CMK (cell line): ENCODE measurements at regions not wholly inside any gene's neighbourhood (a gene's known extent, or its start where the extent isn't known, plus 50 kb on each side); places are given as distances from the start of the nearest gene placed in this dataset.

ENCODE experiments used
- DNase-seq: peaks from one replicate; pipeline ENCODE4 v3.0.0-alpha.2; 2010; ENCODE audit warnings: low read depth

DNA sequence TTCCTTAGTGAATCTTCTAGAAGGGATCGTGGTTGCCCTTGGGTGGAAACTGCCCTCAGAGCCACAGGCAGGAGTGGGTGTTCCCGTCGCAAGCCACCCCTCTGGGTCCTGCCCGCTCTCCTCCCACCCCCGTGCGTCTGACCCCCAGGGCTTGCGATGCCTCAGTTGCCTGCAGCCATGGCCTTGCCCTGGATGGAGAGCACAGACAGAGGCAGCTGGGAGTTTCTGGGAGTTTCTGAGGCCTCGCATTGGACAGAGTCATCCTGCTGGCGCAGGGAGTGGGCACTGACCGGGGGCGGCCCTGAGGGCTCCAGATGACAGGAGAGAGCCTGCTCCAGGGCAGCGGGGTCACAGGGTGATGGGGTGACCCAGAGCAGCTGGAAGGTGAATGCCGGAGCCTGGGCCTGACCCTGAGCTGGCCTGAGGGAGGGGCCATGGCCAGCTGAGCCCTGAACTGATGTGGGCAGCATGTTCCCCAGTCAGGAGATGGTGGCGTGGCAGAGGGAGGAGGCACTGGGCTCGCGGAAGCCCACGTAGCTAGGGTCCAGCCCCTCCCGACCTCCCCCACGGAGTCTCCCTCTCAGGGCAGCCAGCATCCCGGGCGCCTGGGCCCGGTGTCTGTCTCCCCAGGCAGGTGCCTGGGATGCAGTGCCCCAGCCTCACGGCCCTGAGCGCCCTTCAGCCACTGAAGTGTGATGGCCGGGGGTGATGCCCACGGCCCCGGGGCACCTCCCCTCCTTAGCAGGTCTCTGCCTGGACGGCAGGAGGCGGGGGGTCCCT lies 1236.2 kb downstream of the BRD1 start:
- DNase-seq, result no peak

DNA sequence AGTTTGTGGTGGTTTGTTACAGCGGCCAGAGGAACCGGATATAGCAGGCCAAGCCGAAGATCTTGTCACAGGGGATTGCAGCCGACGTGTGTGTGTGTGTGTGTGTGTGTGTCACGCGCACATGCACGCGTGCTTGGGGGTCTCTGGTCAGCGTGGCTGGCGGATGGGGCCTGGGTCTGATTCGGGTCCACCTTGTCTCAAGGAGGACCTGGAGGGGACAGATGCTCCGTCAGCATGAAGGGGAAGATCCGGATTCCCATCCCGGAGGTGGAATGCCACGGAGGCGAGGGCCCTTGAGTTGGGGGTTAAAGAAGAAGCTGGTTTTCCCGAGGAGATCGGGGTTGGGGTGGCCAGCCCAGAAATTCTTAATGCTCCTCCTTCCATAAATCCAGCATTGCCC lies 1237.8 kb downstream of the BRD1 start:
- no peak for DNase-seq

DNA sequence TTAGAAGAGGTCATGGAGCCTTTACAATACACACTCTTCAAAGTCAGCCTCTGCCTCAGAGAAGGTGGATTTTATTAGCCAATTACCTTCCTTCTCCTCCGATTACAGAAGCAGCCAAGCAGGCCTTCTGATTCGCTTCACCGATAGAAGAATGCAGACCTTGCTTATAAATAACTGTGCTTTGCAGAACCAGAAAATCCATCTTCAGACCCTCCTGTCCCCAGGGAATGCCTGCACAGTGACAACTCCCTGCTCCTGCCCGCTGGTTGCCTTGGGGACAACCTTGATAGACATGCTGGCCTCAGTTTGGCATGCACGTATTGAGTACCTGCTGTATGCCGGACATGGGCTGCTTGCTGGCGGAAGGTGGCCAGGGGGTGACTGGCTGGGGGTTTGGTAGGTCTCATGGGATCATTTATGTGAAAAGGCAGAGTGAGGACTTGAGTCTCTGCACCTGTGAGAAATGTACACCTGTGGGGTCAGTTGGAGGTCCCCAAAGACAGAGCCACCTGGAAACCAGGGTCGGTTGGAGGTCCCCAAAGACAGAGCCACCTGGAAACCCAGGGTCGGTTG lies 1238.7 kb downstream of the BRD1 start:
- no peak for DNase-seq

DNA sequence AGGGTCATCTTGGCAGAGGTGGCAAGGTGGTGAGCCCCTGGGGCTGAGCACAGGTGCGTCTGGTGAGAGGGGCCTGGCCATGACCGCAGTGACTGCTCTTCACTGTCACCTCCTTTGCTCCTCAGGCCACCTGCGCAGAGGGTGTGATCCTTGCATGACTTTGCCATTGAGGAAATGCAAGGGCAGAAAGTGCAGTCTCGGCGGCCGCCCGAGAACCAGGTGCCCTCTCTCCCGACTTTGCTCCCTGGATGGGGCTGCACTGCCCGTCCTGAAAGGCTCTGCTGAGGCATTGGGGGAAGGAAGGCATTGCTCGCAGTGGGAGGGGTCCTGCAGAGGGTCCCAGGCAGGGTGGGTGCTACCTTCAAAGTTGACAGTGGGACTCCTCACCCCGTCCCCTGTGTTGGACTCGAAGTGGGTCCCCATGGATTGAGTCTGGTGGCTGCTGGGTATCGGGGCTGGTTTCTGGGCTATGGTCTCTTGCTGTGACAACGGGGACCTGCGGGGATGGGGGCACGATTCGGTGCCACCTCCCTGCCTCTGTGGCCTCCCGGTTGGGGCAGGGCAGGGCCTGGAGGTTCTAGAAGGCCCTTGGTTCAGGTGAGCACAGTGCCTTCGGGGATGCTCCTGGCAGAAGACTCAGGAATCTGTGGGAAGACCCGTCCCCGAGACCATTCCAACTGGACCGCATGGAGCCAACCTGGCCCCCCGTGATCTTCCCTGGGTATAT lies 1239.4 kb downstream of the BRD1 start:
- DNase-seq, result no peak

DNA sequence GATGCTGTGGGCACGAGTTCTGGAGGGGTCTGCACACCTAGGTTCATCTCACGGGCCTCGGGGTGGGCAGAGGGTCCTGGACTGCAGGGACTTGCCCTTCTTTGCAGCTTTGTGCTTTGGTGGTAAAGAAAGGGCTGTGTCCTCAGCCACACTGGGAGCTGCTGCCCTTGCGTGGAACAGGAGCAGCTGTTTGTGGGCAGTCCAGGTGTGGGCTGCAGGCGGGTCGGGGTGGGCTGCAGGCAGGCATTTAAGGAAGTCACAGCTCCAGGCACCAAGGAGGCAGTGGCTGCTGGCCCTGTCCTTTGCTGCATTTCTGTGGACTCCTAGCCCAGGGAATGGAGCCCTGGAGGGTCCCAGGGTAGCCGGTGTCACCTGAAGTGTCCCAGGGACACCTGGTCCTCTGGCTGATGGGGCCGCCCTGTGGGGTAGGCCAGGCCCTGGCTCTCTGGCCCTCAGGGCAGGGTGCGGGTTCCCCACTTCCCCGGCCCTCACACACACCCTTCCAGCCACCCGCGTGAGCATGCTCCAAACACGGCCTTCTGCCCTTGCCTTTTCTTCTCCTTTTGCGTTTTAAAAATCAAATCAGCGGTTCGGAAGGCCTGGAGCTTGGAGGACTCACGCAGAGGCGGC lies 1240.3 kb downstream of the BRD1 start:
- DNase-seq, result no peak

DNA sequence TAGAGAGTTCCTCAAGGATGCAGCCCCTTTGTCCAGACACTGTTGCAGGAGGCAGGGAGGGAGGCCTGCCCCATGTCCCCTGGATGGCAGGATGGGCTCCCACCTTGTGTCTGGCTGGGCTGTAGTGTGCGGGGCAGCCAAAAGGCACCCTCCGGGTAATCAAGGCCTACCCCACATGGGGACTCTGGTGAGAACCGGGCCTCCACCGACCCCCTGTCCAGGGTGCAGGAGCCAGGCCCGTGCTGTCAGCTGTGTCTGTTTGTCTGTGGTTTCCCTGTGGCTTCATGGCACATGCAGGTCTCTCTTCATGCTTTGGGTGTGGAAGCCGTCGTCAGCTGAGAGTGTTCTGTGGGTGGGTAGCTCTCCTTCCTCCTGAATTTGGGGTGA lies 1240.9 kb downstream of the BRD1 start:
- no peak for DNase-seq

DNA sequence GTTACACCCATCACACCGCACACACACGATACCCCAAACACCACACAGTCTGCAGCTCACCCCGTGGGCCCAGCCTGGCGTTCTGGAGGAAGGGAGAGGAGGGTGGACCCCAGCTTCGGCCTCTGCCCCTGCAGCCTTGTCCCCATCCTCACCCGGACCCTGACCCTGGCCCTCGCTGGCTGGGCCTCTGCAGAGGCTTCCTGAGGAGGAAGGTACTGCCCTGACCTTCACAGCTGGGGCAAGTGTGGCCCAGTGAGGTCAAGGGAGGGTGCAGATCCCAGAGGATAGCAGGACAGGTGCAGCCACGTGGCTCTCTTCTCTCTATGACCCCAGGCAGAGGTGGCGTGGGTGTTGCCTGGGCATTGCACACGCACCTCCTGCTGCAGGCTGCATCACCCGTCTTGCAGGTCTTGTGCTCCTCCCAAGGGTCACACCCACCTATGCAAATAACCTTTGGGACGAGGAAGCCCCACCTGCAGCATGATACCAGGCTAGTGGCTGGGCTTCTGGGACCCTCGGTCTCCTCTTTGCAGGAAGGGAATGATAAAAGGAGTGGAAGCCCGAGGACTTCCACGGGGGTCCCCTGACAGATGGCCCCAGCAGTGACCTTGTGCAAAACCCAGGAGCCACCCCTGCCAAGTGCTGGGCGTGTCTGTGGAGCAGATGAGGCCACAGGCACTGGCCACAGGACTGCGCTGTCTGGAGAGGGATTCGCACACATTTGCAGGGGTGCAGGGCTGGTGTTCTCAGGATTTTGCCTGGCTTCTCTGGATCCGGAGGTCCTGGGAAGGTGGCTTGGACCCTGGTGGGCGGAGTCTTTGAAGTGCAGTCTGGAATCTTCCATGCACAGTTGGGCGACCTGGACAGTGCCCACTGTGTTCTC lies 1241.5 kb downstream of the BRD1 start:
- DNase-seq, result no peak

DNA sequence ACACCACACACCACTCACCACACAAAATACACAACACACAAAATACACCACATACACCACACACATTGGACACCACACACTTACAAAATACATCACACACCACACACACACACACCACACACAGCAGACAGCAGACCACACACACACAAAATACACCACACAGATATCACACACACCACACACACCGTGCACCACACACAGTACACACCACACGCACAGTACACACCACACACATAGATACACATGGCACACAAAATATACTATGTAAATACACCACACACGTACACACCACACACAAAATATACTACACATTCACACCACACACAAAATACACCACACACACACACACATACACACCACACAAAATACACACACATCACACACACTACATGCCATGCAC lies 1243.5 kb downstream of the BRD1 start:
- no peak for DNase-seq

DNA sequence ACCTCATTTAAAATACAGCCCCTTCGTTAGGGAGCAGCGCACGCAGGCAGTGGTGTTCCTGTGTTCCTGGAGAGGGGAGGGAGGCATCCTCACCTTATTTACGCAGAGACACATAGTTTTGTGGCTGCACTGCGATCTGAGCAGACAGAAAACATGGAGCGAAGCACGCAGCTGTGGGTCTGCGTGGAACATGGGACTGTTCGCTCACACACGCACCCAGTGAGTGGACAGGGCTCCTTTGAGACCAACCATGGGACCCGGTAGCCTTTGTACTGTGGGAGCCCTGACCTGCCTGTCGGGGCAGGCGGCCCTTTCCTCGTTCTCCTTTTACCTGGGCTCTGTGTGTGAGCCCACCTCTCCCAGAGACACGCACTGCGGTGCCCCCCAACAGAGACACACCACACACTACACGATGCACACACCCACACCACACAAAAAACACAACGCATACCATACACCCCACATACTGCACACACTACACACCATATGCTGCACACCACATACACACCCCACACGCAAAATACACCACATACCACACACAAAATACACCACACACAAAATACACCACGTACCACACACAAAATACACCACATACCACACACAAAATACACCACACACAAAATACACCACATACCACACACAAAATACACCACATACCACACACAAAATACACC lies 1245.7 kb downstream of the BRD1 start:
- DNase-seq, result no peak

DNA sequence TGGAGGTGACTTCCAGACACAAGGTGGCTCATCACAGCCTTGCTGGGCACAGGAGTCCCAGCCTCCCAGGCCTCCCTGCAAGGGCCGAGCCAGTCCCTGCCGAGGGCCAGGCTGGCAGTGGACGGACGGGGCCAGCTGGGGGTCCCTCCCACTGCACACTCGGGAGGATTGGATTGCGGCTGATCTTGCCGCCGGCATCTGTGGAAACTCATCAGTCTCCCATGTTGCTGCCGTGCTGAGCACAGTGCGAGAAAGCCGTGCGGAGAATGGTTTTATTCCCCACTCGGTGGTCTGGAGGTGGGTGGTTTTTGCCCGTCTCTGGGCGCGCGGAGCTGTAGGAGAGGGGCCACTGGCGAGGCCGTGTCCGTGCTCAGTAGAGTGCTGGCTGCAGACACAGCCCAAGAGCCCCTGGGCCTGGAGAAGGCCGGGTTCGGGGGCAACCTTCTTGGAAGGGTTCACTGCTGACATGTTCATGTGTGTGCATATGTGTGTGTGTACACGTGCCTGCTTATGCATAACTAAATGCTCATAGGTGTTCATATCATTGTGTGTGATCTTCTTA lies 1246.4 kb downstream of the BRD1 start:
- DNase-seq, result no peak

DNA sequence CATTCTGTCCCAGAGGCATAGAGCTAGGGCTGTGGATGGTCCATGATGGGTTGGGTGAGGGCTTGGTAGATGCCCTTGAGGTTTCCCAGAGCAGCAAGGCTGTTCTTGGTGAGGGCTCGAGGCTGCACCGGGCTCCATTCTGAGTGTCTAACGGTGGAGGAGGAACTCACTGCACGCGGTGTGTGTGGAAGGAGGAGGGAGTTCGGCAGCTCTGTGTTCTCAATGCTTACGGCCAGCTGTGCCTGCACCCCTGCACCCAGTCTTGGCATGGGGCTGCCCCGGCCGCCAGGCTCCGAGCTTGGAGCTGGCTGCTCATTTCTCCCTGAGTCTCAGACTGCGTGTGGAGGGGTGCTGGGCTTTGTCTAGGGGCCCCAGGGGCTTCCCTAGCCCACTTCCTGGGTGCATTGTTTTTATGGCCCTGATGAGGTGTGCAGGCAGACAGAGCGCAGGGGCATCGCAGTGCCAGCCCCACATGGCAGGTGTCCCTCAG lies 1247.1 kb downstream of the BRD1 start:
- DNase-seq, result no peak

DNA sequence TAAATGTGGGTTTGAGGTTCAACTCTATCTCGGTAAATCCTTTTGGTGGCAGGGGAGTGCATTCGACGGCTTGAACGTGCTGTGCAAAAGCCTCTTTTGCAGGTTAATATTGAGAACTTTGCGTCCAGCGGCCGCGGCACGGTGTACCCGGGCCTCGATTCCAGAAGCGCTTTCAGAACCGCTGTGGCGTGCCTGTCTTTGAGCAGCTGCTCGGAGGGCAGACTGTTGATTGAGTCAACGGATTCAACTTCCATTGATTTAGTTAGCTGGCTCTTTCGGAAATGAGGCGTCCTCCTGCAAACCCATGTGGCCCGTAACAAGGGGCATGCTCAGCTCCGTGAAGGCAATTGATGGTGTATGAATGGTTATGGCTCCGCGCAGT lies 1247.8 kb downstream of the BRD1 start:
- DNase-seq, result no peak

DNA sequence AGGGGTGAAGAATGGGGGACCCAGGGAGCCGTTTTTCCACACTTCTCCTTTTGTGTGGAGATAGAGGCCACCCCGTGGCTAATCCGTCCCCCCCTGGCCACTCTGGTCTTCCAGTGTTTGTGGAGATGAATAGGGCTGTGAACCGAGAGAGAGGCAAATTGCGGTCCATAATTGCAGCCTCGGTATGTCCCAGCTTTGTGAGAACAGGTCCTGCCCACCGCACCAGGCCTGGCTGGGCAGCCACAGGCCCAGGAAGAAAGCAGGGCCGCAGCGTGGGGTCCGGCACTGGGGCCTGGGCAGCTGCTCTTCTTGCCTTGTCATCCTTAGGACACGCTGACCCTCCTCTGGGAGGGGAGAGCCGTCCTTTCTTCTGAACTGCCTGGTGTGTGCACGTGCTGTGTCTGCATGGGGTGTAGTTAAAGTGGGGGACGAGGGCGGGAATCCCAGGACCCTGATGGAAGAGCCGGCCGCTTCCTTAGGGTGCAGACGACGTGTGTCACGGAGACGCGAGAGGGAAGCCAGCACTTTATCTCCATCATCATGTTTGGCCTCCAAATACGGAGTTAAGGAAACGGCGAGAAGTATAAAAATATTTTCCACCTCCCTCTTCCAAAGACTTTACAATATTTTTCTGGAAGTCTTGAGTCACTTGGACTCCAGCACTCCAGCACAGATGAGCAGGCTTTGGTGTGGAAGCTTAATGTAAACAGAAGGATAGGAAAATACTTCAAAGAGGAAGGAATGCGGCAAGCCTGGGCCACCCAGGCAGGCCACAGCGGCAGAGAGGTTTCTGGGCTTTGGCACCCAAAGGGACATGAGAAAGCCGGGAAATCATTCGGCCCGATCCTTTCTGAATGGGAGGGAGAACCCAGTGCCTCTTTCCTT lies 1248.4 kb downstream of the BRD1 start:
- DNase-seq, result no peak

DNA sequence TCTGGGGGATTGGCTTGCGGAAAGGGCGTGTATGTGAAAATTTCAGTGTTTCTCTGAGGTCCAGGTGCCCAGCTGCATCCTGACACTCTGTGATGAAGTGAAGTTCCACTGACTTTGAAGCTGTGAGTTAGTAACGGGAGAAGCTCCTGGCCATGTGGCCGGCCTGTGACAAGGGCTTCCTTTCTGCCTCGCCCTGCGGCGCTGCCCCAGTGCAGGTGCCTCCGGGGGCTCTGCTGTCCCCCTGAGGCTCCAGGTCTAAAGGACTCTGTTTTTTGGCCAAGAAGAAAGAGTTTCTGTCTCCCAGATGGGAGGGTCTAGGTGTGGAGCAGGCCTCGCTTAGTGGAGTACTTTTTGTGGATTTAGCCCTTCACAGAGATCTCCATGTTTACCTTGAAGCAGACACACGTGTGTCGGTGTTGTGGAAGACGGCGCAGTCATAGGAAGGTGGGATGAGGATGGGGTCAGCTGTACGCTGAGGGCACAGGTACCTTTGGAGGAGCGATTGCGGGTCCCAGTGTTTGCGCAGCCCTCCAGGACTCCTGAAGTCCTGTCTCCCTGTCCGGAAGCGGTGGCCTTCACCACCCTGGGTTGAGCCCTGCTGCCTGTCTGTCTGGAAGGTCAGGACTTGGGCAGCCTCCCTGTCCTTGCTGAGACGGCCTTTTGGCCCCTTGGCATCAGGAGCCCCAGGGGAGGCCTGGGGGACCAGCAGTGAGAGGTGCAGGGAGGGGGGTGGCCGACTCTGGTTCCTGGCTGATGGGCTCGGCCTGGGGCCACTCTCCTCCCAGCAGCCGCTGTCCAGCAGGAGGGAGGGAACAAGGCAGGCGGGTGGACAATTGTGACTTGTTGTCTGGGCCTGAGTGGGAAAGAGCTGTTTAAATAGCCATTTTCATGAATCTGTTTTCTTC lies 1249.3 kb downstream of the BRD1 start:
- DNase-seq, result no peak

DNA sequence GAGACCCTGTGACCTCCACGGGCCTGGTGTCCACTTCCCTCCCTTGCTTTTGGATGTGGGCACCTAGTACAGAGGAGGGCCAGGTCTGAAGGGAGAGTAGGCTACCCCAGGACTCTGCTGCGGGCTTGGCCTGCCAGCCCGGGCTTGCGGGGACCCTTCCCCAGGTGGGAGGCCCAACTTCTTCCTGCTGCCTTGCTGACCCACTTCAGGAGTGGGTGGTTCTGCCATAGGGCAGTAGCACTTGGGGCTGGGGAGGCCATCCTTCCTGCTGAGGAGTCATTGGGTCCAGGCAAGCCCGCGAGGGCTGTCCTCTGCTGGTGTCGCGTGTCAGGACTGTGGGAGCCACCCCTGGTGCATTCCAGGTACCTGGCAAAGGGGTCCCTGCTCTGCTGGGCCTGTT lies 1250.0 kb downstream of the BRD1 start:
- DNase-seq, result no peak

DNA sequence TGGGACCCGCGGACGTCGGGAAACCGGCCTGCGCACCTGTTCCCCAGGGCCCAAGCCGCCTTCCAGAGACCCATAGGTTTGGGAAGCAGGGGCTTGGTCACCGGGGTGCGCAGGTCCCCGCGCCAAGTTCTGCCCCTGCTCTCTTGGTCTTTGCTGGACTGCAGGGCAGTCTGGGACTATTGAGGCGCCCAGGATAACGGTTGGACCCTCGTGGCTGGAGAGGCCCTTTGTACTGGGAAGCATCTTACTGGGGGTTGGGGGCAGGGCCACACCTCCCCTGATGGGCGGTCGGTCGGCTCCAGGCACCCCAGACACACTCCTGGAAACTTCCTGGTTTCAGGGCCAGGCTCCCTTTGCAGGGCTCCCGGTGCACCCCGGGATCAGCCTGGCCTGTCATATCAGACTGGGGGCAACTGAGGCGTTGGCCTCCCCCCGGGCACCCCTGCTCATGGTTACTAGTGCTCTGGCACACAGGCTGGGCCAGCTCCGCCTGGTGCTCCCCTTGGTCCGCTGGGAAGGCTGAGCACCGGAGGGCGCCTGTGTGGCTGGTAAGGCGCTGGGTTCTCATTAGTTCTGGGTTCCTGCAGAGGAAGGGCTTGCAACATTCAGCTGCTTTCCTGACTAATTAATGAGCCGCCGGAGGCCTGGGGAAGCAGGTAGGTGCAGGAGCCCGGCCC lies 1250.5 kb downstream of the BRD1 start:
- DNase-seq, result no peak

DNA sequence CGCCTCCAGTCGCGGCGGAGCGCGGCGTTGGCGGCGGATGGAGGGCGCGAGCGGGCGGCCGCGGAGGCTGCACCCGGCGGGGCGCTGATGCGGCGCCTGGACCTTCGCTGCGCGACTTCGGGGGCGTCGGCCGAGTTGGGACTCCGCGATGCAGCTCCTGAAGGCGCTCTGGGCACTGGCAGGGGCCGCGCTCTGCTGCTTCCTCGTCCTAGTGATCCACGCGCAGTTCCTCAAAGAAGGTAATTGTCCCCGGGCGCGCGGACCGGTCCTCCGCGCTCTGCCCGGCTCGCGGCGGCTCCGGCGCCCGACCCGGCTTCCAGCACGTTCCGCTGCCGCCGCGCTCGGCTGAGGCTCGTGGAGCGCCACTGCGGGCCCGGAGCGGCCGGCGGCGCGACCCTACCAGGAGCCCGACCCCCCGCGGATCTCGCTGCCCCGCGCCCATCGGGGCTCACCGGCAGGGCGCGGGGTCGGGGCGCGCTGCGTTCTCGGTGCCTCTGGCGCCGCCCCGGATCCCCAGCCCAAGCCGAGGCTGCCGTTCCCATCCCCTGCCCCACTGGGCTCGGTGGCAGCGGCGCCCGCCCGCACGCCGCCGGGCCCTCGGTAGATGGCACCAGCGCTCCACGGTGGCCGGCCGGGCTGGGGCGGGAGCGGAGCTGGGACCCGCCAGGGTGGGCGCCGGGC lies 1251.2 kb downstream of the BRD1 start:
- no peak for DNase-seq
